Renal pelvis (tissue), 1 donor: ENCODE measurements at regions not wholly inside any gene's neighbourhood (a gene's known extent, or its start where the extent isn't known, plus 50 kb on each side); places are given as distances from the start of the nearest gene placed in this dataset.

ENCODE experiments used
- DNase-seq: peaks from one replicate; pipeline ENCODE4 v3.0.0-alpha.2; 2013

DNA sequence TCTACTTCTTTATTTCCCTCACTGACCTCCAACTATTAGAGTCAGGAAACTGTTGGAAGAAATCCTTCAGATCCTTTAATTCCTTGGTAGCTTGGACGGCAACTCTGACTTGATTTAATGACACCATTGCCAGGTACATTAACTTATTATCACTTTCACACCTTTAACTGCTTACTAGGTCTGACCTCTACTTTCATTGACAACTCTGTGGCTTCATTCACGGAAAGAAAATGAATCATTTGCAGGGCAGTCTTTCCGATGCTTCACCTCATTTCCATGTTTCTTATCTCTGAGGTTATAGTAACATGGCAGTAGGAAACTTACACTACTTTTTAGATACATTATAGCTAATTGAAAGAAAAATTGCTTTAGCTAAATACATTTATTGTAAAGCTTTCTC lies 82.6 kb upstream of the PDGFD start:
- no peak for DNase-seq

GRCh38 chr11:104238916-104239315 lies 75.0 kb upstream of the PDGFD start:
- DNase-seq = no peak

GRCh38 chr11:104225047-104225446 lies 61.1 kb upstream of the PDGFD start:
- no peak for DNase-seq

GRCh38 chr11:104222464-104222863 lies 58.5 kb upstream of the PDGFD start:
- no peak for DNase-seq

- DNase-seq = no peak
Measured at GRCh38 chr11:104221455-104221854, 57.5 kb upstream of the PDGFD start.

DNA sequence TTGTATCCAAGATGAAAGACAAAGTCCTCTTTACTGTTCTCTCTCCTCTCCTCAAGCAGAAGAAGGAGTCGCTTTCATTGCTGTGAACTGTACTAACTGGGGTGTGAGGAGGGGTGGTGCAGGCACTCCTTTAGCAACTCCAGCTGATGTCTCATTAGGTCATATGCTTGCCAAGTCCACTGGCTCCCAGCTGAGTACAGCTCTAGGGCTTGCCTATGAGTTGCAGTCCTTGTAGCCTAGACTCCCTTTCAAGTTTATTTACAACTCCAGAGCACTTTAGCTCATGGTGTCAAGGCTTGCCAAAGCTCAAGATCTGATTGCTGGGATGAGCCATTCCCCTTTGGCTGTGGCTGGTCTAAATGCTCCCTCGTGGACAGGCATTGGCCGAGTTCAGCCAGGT lies 55.1 kb upstream of the PDGFD start:
- no peak for DNase-seq

- DNase-seq = no peak
Measured at GRCh38 chr11:104214517-104214916, 50.6 kb upstream of the PDGFD start.
